Activated B cell treated with CpG ODN at 0.5 μM for 24 hours (primary cell): ENCODE measurements at regions not wholly inside any gene's neighbourhood (a gene's known extent, or its start where the extent isn't known, plus 50 kb on each side); places are given as distances from the start of the nearest gene placed in this dataset.

Experiments used
- ATAC-seq: fragments of 200-7000 bp; cut with Tn5 transposase; one replicate; pipeline ENCODE4 v1.10.0; 2021; ENCODE audit warnings: low read depth, mild to moderate bottlenecking, moderate library complexity
- CTCF ChIA-PET: fragments of 350-600 bp; sonication (Branson Sonifier 250); formaldehyde crosslinking; loops from one replicate; lab custom pipeline; 2021; ENCODE audit warnings: antibody characterized with exemption; lab: Charles Lee
- POLR2A ChIA-PET: fragments of 350-600 bp; sonication (Branson Sonifier 250); formaldehyde crosslinking; loops from one replicate; lab custom pipeline; 2021; ENCODE audit warnings: antibody characterized with exemption; lab: Charles Lee
- DNase-seq: peaks from one replicate; pipeline ENCODE4 v3.0.0; 2022
- H3K27ac Mint-ChIP-seq: one replicate; pipeline ENCODE4 v1.8.0; 2020; ENCODE audit warnings: mixed read lengths
- H3K27me3 Mint-ChIP-seq: one replicate; pipeline ENCODE4 v1.8.0; 2021; ENCODE audit warnings: mixed read lengths
- H3K36me3 Mint-ChIP-seq: one replicate; pipeline ENCODE4 v1.8.0; 2021; ENCODE audit warnings: low read depth, mixed read lengths
- H3K4me1 Mint-ChIP-seq: one replicate; pipeline ENCODE4 v1.8.0; 2021; ENCODE audit warnings: mixed read lengths
- H3K4me3 Mint-ChIP-seq: one replicate; pipeline ENCODE4 v1.8.0; 2020; ENCODE audit warnings: mild to moderate bottlenecking, mixed read lengths
- H3K9me3 Mint-ChIP-seq: one replicate; pipeline ENCODE4 v1.8.0; 2020; ENCODE audit warnings: mixed read lengths
- intact Hi-C: fragments of 100-400 bp; cut with micrococcal nuclease; formaldehyde crosslinking; loops from one replicate; pipeline ENCODE4 v1.15.1; 2024
- TF ChIP-seq, protein P1 (sequence below): fragments of 200-600 bp; IDR thresholded peaks from one replicate; pipeline ENCODE4 v1.8.0; 2022; ENCODE audit warnings: antibody characterized with exemption, mild to moderate bottlenecking

DNA sequence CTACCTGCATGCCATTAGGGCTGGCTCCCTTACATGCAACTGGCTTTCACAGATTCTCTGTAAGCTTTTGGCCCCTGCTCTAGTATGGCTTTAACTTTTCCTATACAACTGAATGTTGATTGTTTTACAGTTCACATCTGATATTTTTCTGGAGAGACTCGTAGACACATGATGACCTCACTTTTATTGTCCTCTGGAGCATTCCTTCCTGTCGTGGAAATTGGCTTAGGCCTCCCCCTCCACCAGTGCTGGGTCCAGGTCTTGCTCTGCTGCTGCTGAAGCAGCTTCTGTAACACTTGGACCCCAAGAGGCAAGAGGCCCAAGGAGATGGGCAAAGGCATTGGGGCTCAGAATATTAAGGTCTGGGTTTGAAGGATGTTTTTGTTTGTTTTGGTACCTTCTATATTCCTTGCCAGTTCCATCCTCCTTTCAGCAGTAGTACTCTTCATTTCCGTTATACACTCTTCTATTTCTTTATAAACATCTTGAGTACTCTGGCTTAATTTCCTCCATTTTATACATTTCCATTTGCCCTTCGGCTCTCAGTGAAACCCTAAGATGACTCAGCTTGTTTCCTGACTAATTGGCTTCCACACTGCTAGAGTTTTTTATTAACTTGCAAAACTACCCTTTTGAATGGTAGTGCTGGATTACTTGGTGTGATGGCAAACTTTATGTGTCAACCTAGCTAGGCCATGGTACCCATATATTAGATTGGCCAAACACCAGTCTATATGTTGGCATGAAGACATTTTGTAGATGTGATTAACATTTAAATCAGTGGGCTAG is 219.8 kb downstream of the CDCA7 start:
- Mint-ChIP-seq H3K36me3 (no peaks in the 10 kb centered on the region), H3K27ac (no peak overlapping the region), H3K27me3 (peaks cover 3% of the 10 kb centered on the region), H3K4me3 (no peak overlapping the region), H3K9me3 (no peaks in the 10 kb centered on the region), H3K4me1 (peaks cover 3% of the 10 kb centered on the region)
- TF ChIP-seq, protein P1, sequence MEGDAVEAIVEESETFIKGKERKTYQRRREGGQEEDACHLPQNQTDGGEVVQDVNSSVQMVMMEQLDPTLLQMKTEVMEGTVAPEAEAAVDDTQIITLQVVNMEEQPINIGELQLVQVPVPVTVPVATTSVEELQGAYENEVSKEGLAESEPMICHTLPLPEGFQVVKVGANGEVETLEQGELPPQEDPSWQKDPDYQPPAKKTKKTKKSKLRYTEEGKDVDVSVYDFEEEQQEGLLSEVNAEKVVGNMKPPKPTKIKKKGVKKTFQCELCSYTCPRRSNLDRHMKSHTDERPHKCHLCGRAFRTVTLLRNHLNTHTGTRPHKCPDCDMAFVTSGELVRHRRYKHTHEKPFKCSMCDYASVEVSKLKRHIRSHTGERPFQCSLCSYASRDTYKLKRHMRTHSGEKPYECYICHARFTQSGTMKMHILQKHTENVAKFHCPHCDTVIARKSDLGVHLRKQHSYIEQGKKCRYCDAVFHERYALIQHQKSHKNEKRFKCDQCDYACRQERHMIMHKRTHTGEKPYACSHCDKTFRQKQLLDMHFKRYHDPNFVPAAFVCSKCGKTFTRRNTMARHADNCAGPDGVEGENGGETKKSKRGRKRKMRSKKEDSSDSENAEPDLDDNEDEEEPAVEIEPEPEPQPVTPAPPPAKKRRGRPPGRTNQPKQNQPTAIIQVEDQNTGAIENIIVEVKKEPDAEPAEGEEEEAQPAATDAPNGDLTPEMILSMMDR, result no peak
- intact Hi-C loops, result loop anchor here (5.0 kb wide), 1 partner anchor 753 kb away; no protein-coding TSS in a partner anchor
- ChIA-PET POLR2A (no interaction called here), CTCF (no interaction called here)
- no peak for ATAC-seq
- DNase-seq, result no peak

DNA sequence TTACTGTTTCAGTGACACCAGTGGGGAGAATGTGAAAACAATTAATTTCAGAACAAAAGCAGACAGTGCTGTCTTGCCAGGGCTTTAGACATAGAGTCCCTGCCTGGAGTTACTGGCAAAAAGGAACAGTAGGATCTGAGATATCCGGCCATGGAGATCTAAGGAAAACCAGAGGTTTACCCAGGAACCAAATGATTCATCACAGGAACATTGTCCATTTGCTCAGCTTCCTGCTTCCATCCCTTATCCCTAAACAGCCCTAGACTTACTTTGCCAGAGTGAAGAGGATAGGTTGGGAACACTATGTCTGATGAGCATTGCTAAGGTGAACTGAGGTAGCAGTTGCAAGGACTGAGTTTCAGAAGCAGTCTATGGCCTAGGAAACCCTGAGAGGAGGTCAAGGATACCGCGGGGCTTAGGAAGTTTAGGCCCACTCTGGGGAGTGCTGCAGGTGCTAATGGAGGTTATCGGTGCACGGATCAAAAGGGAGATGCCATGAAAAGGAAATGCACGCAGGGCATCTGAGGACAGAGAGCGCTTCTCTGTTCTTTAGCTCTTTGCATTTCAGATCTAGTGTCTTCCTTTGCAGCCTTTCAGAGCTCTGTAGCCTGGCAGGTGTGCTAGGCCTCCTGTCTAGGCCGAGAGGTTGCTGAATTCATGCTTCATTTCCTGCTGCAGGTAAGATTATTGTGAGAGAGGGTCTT is 223.9 kb downstream of the CDCA7 start:
- ChIA-PET POLR2A (no interaction called here), CTCF (no interaction called here)
- intact Hi-C loops, result no loop called here
- Mint-ChIP-seq H3K27ac (no peak overlapping the region), H3K9me3 (no peaks in the 10 kb centered on the region), H3K36me3 (no peaks in the 10 kb centered on the region), H3K4me3 (no peak overlapping the region), H3K4me1 (no peaks in the 10 kb centered on the region), H3K27me3 (no peaks in the 10 kb centered on the region)
- TF ChIP-seq, protein P1, result no peak
- no peak for DNase-seq
- no peak for ATAC-seq

DNA sequence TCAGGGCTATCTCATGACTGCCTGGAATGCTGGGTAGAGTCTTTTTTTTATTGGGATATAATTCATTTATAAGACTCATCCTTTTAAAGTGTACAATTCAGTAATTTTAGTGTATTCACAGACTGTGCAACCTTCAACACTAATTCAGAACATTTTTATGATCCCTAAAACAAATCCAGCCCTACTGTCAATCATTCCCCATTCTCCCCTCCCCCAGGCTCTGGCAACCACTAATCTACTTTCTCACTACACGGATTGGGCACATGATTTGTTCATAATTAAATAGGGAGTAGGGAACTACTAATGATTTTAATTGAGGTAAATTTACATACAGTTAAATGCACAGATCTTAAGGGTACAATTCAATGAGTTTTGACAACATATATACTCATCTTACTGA is 225.7 kb downstream of the CDCA7 start:
- Mint-ChIP-seq H3K27me3 (no peaks in the 10 kb centered on the region), H3K4me3 (no peak overlapping the region), H3K9me3 (no peaks in the 10 kb centered on the region), H3K4me1 (no peaks in the 10 kb centered on the region), H3K27ac (no peak overlapping the region), H3K36me3 (no peaks in the 10 kb centered on the region)
- intact Hi-C loops, result no loop called here
- no peak for ATAC-seq
- POLR2A ChIA-PET, result no interaction called here
- DNase-seq, result no peak
- CTCF ChIA-PET, result no interaction called here
- TF ChIP-seq, protein P1, result no peak

DNA sequence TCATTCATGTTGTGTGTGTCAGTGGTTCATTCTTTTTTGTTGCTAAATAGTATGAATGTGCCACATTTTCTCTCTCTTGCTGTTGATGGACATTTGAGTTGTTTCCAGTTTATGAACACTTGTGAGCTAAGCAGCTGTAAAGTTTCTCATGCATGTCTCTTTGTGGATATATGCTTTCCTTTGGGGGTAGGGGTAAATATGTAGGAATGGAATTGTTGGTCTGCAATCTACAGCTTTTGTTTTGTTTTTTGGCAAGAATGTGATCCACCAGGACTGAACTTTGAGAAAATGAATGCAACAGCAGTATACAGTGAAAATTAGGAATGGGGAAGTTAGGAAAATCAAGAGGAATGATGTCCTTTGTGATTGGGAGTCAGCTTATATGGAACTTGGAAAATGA is 226.3 kb downstream of the CDCA7 start:
- Mint-ChIP-seq H3K9me3 (no peaks in the 10 kb centered on the region), H3K4me3 (no peak overlapping the region), H3K27me3 (no peaks in the 10 kb centered on the region), H3K4me1 (no peaks in the 10 kb centered on the region), H3K27ac (no peak overlapping the region), H3K36me3 (no peaks in the 10 kb centered on the region)
- DNase-seq (no peak), ATAC-seq (no peak)
- TF ChIP-seq, protein P1, result no peak
- intact Hi-C loops, result no loop called here
- POLR2A ChIA-PET, result no interaction called here
- CTCF ChIA-PET, result no interaction called here

DNA sequence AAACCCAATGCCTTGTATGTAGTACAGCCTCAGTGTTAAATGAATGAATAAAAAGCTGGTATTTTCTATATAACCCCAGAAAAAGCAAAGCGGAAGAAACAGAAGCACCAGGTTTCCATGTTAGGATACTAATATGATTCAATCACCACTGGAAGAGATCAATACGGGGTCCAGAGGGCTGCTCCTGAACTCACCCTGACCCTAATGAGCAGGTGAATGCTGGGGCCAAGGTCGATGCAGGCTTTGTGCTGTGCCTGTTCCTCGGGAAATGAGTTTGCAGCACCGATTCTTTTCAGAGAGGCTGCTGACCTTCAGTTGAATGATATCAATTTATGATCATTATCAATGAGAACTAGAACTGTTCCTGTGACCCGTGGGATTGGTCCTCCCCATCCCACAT is 228.5 kb downstream of the CDCA7 start:
- CTCF ChIA-PET, result no interaction called here
- no peaks in the 10 kb centered on the region for H3K36me3 Mint-ChIP-seq
- POLR2A ChIA-PET, result no interaction called here
- TF ChIP-seq, protein P1, result no peak
- no peak overlapping the region for H3K27ac Mint-ChIP-seq
- H3K4me1 Mint-ChIP-seq, result no peaks in the 10 kb centered on the region
- peaks cover 5% of the 10 kb centered on the region for H3K27me3 Mint-ChIP-seq
- H3K9me3 Mint-ChIP-seq, result no peaks in the 10 kb centered on the region
- H3K4me3 Mint-ChIP-seq, result no peak overlapping the region
- ATAC-seq (no peak), DNase-seq (no peak)
- intact Hi-C loops, result no loop called here
